A673 (cell line): ENCODE measurements at regions not wholly inside any gene's neighbourhood (a gene's known extent, or its start where the extent isn't known, plus 50 kb on each side); places are given as distances from the start of the nearest gene placed in this dataset.

ENCODE experiments used
- EZH2 ChIP-seq: fragments of 200-600 bp; sonication (generic); IDR thresholded peaks from 2 replicates; pipeline ENCODE4 v1.6.1; 2017; ENCODE audit warnings: borderline replicate concordance, low read depth, mild to moderate bottlenecking, mixed read lengths, antibody characterized with exemption, low read length; ENCODE audit not compliant: poor library complexity, severe bottlenecking
- TF ChIP-seq, protein P1 (sequence below): fragments of 300-800, 200-600 bp; sonication (generic); conservative IDR thresholded peaks from 2 replicates; pipeline ENCODE4 v1.5.1; 2017; ENCODE audit warnings: low read depth, mild to moderate bottlenecking, antibody characterized with exemption, low read length, moderate library complexity, mixed read lengths

DNA sequence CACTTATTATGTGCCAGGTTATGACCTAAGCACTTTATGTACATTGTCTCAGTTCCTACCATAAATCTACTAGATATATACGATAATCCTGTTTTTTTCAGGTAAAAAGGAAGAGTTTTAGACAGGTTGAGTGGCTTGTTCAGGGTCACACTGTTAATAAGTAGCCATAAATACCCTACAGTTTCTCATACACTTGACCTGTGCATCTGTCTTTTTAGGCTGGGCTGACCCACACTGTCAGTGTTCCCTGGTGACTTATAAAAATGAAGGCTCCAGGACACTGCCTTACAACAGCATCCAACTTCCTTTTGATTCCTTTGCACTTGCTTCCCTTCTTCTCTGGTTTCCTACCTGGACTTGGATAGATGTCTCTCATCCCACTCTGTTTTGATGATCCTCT is 78.2 kb upstream of the PAQR3 start:
- TF ChIP-seq, protein P1, sequence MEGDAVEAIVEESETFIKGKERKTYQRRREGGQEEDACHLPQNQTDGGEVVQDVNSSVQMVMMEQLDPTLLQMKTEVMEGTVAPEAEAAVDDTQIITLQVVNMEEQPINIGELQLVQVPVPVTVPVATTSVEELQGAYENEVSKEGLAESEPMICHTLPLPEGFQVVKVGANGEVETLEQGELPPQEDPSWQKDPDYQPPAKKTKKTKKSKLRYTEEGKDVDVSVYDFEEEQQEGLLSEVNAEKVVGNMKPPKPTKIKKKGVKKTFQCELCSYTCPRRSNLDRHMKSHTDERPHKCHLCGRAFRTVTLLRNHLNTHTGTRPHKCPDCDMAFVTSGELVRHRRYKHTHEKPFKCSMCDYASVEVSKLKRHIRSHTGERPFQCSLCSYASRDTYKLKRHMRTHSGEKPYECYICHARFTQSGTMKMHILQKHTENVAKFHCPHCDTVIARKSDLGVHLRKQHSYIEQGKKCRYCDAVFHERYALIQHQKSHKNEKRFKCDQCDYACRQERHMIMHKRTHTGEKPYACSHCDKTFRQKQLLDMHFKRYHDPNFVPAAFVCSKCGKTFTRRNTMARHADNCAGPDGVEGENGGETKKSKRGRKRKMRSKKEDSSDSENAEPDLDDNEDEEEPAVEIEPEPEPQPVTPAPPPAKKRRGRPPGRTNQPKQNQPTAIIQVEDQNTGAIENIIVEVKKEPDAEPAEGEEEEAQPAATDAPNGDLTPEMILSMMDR: no peak
- no peak for TF ChIP-seq EZH2
